ENCODE measurements at regions not wholly inside any gene's neighbourhood (a gene's known extent, or its start where the extent isn't known, plus 50 kb on each side); places are given as distances from the start of the nearest gene placed in this dataset.

DNA sequence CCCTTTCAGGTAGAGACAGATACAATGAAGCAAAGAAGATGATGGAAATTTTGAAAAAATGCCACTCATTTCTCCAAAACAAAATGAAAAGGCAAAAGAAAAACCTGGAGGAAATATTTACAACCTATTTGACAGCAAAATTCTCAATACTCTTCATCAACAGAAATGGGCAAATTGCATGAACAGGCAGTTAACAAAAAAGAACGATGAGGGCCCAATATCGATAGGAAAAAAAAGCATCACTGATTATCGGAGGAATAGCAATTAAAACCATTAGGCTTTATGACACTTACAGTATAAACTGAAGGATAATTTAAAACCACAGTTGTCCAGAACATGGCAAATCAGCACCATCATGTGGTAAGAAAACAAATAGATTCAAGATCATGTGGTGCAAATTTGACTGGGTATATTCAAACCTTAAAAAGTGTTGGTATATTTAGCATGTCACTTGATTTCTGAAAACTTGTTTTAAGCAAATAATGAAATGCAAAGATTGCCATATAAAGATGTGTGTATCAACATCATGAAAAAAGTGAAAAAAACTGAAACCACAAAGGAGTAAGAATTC, 222.9 kb downstream of the BRD1 start:
- TF ChIP-seq GATA3 (IDR thresholded peaks at IDR 0.05; ENCODE audit: low read depth, low read length) = no peak
- TF ChIP-seq GATA2 (IDR thresholded peaks at IDR 0.05; ENCODE audit: low read depth, low read length) = no peak
